Activated T-cell treated with anti-CD3 and anti-CD28 coated beads, Interleukin-2, amount 50 U/mL, for 48 hours (primary cell): ENCODE measurements at regions not wholly inside any gene's neighbourhood (a gene's known extent, or its start where the extent isn't known, plus 50 kb on each side); places are given as distances from the start of the nearest gene placed in this dataset.
"Not testable (repeated sequence)": the region's sequence is repeated elsewhere in the genome, so short reads cannot be mapped to it uniquely, and the experiment has no call there.

Experiments used
- DNase-seq, 2 experiments: peaks; one replicate each; pipeline ENCODE4 v3.0.0-alpha.2; 2020

GRCh38 chr1:120668187-120668586, 55.6 kb upstream of the NBPF26 start:
- DNase-seq, result not testable (repeated sequence)
